Lower lobe of right lung (tissue), 2 donors: ENCODE measurements at regions not wholly inside any gene's neighbourhood (a gene's known extent, or its start where the extent isn't known, plus 50 kb on each side); places are given as distances from the start of the nearest gene placed in this dataset.

ENCODE experiments used
- ATAC-seq, 2 donors: fragments of 200-7000 bp; cut with Tn5 transposase; one replicate each; pipeline ENCODE4 v1.9.1; 2020 to 2022; ENCODE audit warnings: mild to moderate bottlenecking in 2 of 2, moderate library complexity in 2 of 2
- DNase-seq: peaks from one replicate; pipeline ENCODE4 v3.0.0-alpha.2; 2020
- H3K27ac ChIP-seq: fragments of 200-600 bp; one replicate; pipeline ENCODE4 v1.8.0; 2022
- H3K27me3 ChIP-seq: fragments of 200-600 bp; one replicate; pipeline ENCODE4 v1.8.0; 2022; ENCODE audit warnings: low read depth
- H3K36me3 ChIP-seq: fragments of 200-600 bp; one replicate; pipeline ENCODE4 v1.8.0; 2022; ENCODE audit warnings: mild to moderate bottlenecking
- H3K4me1 ChIP-seq: fragments of 200-600 bp; one replicate; pipeline ENCODE4 v1.8.0; 2022
- H3K4me3 ChIP-seq: fragments of 200-600 bp; one replicate; pipeline ENCODE4 v1.8.0; 2022; ENCODE audit warnings: mild to moderate bottlenecking
- H3K9me3 ChIP-seq: fragments of 200-600 bp; one replicate; pipeline ENCODE4 v1.8.0; 2022
- CTCF ChIP-seq: fragments of 200-600 bp; IDR thresholded peaks from one replicate; pipeline ENCODE4 v1.8.0; 2022; ENCODE audit warnings: antibody characterized with exemption, mild to moderate bottlenecking
- intact Hi-C: fragments of 100-400 bp; cut with DNase I; formaldehyde crosslinking; loops from one replicate; pipeline ENCODE4 v1.11.0; 2022
- donor health status: DM: no; HTN: yes; CAD: no; lungs with severe emphysema.

GRCh38 chr5:88495810-88496209 is 227.2 kb upstream of the TMEM161B start:
- TF ChIP-seq CTCF = no peak
- intact Hi-C loops = no loop called here
- no peak for ATAC-seq
- Histone ChIP-seq H3K36me3 (no peaks in the 10 kb centered on the region), H3K4me1 (no peaks in the 10 kb centered on the region), H3K9me3 (no peaks in the 10 kb centered on the region), H3K4me3 (no peak overlapping the region), H3K27me3 (no peaks in the 10 kb centered on the region), H3K27ac (no peak overlapping the region)
- no peak for DNase-seq

GRCh38 chr5:88490874-88491273 is 222.2 kb upstream of the TMEM161B start:
- ATAC-seq (no peak), DNase-seq (no peak)
- H3K9me3 ChIP-seq = no peaks in the 10 kb centered on the region

GRCh38 chr5:88489364-88489763 is 220.7 kb upstream of the TMEM161B start:
- no peaks in the 10 kb centered on the region for H3K27me3 ChIP-seq
- ATAC-seq = no peak
- no peaks in the 10 kb centered on the region for H3K36me3 ChIP-seq
- no peak overlapping the region for H3K27ac ChIP-seq
- H3K4me1 ChIP-seq = no peaks in the 10 kb centered on the region
- TF ChIP-seq CTCF = no peak
- DNase-seq = no peak
- no peaks in the 10 kb centered on the region for H3K9me3 ChIP-seq
- intact Hi-C loops = no loop called here
- no peak overlapping the region for H3K4me3 ChIP-seq

More at GRCh38 chr5:88490874-88491273, 222.2 kb upstream of the TMEM161B start:
- Histone ChIP-seq H3K36me3 (no peaks in the 10 kb centered on the region), H3K27ac (no peak overlapping the region), H3K4me3 (no peak overlapping the region), H3K27me3 (no peaks in the 10 kb centered on the region), H3K4me1 (no peaks in the 10 kb centered on the region)
- intact Hi-C loops = no loop called here
- no peak for TF ChIP-seq CTCF

GRCh38 chr5:88488561-88488960 is 219.9 kb upstream of the TMEM161B start:
- Histone ChIP-seq H3K27me3 (no peaks in the 10 kb centered on the region), H3K27ac (no peak overlapping the region), H3K9me3 (no peaks in the 10 kb centered on the region), H3K4me3 (no peak overlapping the region), H3K36me3 (no peaks in the 10 kb centered on the region), H3K4me1 (no peaks in the 10 kb centered on the region)
- ATAC-seq (no peak), DNase-seq (no peak)
- intact Hi-C loops = no loop called here
- no peak for TF ChIP-seq CTCF

GRCh38 chr5:88488130-88488529 is 219.5 kb upstream of the TMEM161B start:
- Histone ChIP-seq H3K4me3 (no peak overlapping the region), H3K27me3 (no peaks in the 10 kb centered on the region), H3K9me3 (no peaks in the 10 kb centered on the region), H3K4me1 (no peaks in the 10 kb centered on the region), H3K27ac (no peak overlapping the region), H3K36me3 (no peaks in the 10 kb centered on the region)
- TF ChIP-seq CTCF = no peak
- ATAC-seq = no peak
- intact Hi-C loops = no loop called here
- no peak for DNase-seq

GRCh38 chr5:88487066-88487465 is 218.4 kb upstream of the TMEM161B start:
- H3K4me3 ChIP-seq = no peak overlapping the region
- H3K27me3 ChIP-seq = no peaks in the 10 kb centered on the region
- no peak for ATAC-seq
- DNase-seq = no peak
- H3K27ac ChIP-seq = no peak overlapping the region
- TF ChIP-seq CTCF = no peak
- H3K9me3 ChIP-seq = no peaks in the 10 kb centered on the region
- no peaks in the 10 kb centered on the region for H3K4me1 ChIP-seq
- no peaks in the 10 kb centered on the region for H3K36me3 ChIP-seq
- intact Hi-C loops = no loop called here
